ENCODE measurements at regions not wholly inside any gene's neighbourhood (a gene's known extent, or its start where the extent isn't known, plus 50 kb on each side); places are given as distances from the start of the nearest gene placed in this dataset.

DNA sequence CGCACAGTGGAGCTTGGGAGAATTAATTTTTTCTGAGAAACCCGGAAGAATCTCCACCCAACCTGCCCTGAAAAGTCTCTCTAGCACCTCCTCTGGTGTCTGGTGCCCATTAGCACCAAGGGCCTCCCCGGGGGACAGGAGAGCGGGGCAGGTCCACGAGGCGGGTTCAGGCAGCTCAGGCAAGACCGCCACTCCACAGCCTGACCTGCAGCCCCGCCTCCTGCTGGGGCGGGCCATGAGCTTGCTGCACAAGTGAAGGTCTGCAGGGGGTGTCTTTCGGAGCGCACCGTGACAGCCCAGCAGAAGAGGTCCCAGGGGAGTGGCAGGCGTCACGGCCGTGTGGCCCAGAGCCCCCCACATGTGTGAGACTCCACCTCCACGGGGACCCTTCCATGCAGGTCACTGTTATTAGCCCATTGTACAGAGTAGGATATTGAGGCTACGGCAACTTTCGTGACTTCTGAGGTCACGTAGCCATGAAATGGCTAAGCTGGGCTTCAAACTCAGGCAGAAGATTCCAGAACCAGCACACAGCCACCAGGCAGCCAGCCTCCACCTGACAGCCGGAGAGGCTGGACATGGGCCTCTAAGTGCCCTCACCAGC lies 63.9 kb upstream of the SLCO4A1 start:
- no peak for TF ChIP-seq POLR2A (IDR thresholded peaks at IDR 0.05)
- TF ChIP-seq, protein P1, sequence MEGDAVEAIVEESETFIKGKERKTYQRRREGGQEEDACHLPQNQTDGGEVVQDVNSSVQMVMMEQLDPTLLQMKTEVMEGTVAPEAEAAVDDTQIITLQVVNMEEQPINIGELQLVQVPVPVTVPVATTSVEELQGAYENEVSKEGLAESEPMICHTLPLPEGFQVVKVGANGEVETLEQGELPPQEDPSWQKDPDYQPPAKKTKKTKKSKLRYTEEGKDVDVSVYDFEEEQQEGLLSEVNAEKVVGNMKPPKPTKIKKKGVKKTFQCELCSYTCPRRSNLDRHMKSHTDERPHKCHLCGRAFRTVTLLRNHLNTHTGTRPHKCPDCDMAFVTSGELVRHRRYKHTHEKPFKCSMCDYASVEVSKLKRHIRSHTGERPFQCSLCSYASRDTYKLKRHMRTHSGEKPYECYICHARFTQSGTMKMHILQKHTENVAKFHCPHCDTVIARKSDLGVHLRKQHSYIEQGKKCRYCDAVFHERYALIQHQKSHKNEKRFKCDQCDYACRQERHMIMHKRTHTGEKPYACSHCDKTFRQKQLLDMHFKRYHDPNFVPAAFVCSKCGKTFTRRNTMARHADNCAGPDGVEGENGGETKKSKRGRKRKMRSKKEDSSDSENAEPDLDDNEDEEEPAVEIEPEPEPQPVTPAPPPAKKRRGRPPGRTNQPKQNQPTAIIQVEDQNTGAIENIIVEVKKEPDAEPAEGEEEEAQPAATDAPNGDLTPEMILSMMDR (IDR thresholded peaks at IDR 0.05): no peak

Data from esophagus squamous epithelium (tissue), 4 donors.